Immature natural killer cell (primary cell): ENCODE measurements at regions not wholly inside any gene's neighbourhood (a gene's known extent, or its start where the extent isn't known, plus 50 kb on each side); places are given as distances from the start of the nearest gene placed in this dataset.
"Not testable (repeated sequence)": the region's sequence is repeated elsewhere in the genome, so short reads cannot be mapped to it uniquely, and the experiment has no call there.

ENCODE experiments used
- DNase-seq, 3 donors: peaks; one replicate each; pipeline ENCODE4 v3.0.0; 2022; ENCODE audit warnings: mixed read lengths in 1 of 3
- H3K27ac Mint-ChIP-seq, 6 donors: one replicate each; pipeline ENCODE4 v1.8.0; 2020; ENCODE audit warnings: mixed read lengths in 6 of 6, mild to moderate bottlenecking in 5 of 6, inconsistent platforms in 4 of 6, moderate library complexity in 3 of 6
- H3K27me3 Mint-ChIP-seq, 3 donors: one replicate each; pipeline ENCODE4 v1.8.0; 2020 to 2021; ENCODE audit warnings: low read depth in 3 of 3, mild to moderate bottlenecking in 3 of 3, mixed read lengths in 3 of 3, moderate library complexity in 3 of 3, inconsistent platforms in 1 of 3
- H3K36me3 Mint-ChIP-seq, 3 donors: one replicate each; pipeline ENCODE4 v1.8.0; 2020; ENCODE audit warnings: mixed read lengths in 3 of 3, inconsistent platforms in 2 of 3, mild to moderate bottlenecking in 2 of 3
- H3K4me1 Mint-ChIP-seq, 2 donors: one replicate each; pipeline ENCODE4 v1.8.0; 2020; ENCODE audit warnings: inconsistent platforms in 2 of 2, mild to moderate bottlenecking in 2 of 2, mixed read lengths in 2 of 2, moderate library complexity in 1 of 2
- H3K4me3 Mint-ChIP-seq, 5 donors: one replicate each; pipeline ENCODE4 v1.8.0; 2020; ENCODE audit warnings: mild to moderate bottlenecking in 5 of 5, mixed read lengths in 5 of 5, inconsistent platforms in 3 of 5, moderate library complexity in 3 of 5
- H3K9me3 Mint-ChIP-seq, 6 donors: one replicate each; pipeline ENCODE4 v1.8.0; 2020; ENCODE audit warnings: mild to moderate bottlenecking in 6 of 6, mixed read lengths in 6 of 6, inconsistent platforms in 4 of 6, moderate library complexity in 3 of 6

GRCh38 chr16:86075839-86076440, 177.0 kb downstream of the IRF8 start:
- Mint-ChIP-seq H3K27me3 (peaks cover 3 to 8% (median 7%) of the 10 kb centered on the region in 3 donors), H3K27ac (no peak overlapping the region), H3K4me1 (no peaks in the 10 kb centered on the region), H3K4me3 (no peak overlapping the region), H3K9me3 (no peaks in the 10 kb centered on the region), H3K36me3 (no peaks in the 10 kb centered on the region)
- DNase-seq = no peak

- Mint-ChIP-seq H3K4me3 (no peak overlapping the region), H3K36me3 (no peaks in the 10 kb centered on the region), H3K27me3 (peaks cover 3 to 8% (median 7%) of the 10 kb centered on the region in 3 donors), H3K9me3 (no peaks in the 10 kb centered on the region), H3K4me1 (no peaks in the 10 kb centered on the region), H3K27ac (no peak overlapping the region)
- DNase-seq = no peak
These were observed 177.6 kb downstream of the IRF8 start for GRCh38 chr16:86076606-86077005.

- Mint-ChIP-seq H3K27me3 (peaks cover under 1 to 8% (median 7%) of the 10 kb centered on the region in 3 donors), H3K4me1 (no peaks in the 10 kb centered on the region), H3K4me3 (no peak overlapping the region), H3K36me3 (no peaks in the 10 kb centered on the region), H3K27ac (no peak overlapping the region), H3K9me3 (no peaks in the 10 kb centered on the region)
- DNase-seq = no peak
These were observed 178.4 kb downstream of the IRF8 start for GRCh38 chr16:86077243-86077940.

GRCh38 chr16:86078121-86078600, 179.2 kb downstream of the IRF8 start:
- H3K4me1 Mint-ChIP-seq = no peaks in the 10 kb centered on the region
- no peak overlapping the region for H3K27ac Mint-ChIP-seq
- no peaks in the 10 kb centered on the region for H3K36me3 Mint-ChIP-seq
- H3K27me3 Mint-ChIP-seq = peaks cover 0 to 8% (median 4%) of the 10 kb centered on the region in 3 donors
- DNase-seq = no peak
- H3K9me3 Mint-ChIP-seq = no peaks in the 10 kb centered on the region
- no peak overlapping the region for H3K4me3 Mint-ChIP-seq

- H3K27me3 Mint-ChIP-seq, H3K4me1 Mint-ChIP-seq, H3K4me3 Mint-ChIP-seq, H3K36me3 Mint-ChIP-seq, DNase-seq, H3K27ac Mint-ChIP-seq, H3K9me3 Mint-ChIP-seq: not testable (repeated sequence)
These were observed 179.7 kb downstream of the IRF8 start for GRCh38 chr16:86078711-86079110.

GRCh38 chr16:86079255-86079885, 180.4 kb downstream of the IRF8 start:
- Mint-ChIP-seq H3K4me1 (no peaks in the 10 kb centered on the region), H3K4me3 (no peak overlapping the region), H3K27me3 (peaks cover 0 to 8% (median 4%) of the 10 kb centered on the region in 3 donors), H3K27ac (no peak overlapping the region), H3K36me3 (no peaks in the 10 kb centered on the region), H3K9me3 (no peaks in the 10 kb centered on the region)
- no peak for DNase-seq

GRCh38 chr16:86080131-86080875, 181.3 kb downstream of the IRF8 start:
- Mint-ChIP-seq H3K4me1 (no peaks in the 10 kb centered on the region), H3K9me3 (no peaks in the 10 kb centered on the region), H3K27ac (no peak overlapping the region), H3K4me3 (no peak overlapping the region), H3K27me3 (peaks cover 0 to 8% (median 4%) of the 10 kb centered on the region in 3 donors), H3K36me3 (no peaks in the 10 kb centered on the region)
- no peak for DNase-seq

- no peak for DNase-seq
- H3K27me3 Mint-ChIP-seq = peaks cover 0 to 8% (median 5%) of the 10 kb centered on the region in 3 donors
- no peaks in the 10 kb centered on the region for H3K36me3 Mint-ChIP-seq
- H3K4me3 Mint-ChIP-seq = no peak overlapping the region
- H3K27ac Mint-ChIP-seq = no peak overlapping the region
- H3K4me1 Mint-ChIP-seq = no peaks in the 10 kb centered on the region
- no peaks in the 10 kb centered on the region for H3K9me3 Mint-ChIP-seq
These were observed 182.0 kb downstream of the IRF8 start for GRCh38 chr16:86080982-86081381.

- no peak overlapping the region for H3K4me3 Mint-ChIP-seq
- H3K4me1 Mint-ChIP-seq = no peaks in the 10 kb centered on the region
- H3K27me3 Mint-ChIP-seq = peaks cover 0 to 8% (median 5%) of the 10 kb centered on the region in 3 donors
- H3K27ac Mint-ChIP-seq = no peak overlapping the region
- no peak for DNase-seq
- H3K36me3 Mint-ChIP-seq = no peaks in the 10 kb centered on the region
- no peaks in the 10 kb centered on the region for H3K9me3 Mint-ChIP-seq
These were observed 183.6 kb downstream of the IRF8 start for GRCh38 chr16:86082418-86083030.

- no peaks in the 10 kb centered on the region for H3K36me3 Mint-ChIP-seq
These were observed 184.5 kb downstream of the IRF8 start for GRCh38 chr16:86083382-86084002.

GRCh38 chr16:86085161-86085611, 186.2 kb downstream of the IRF8 start:
- no peaks in the 10 kb centered on the region for H3K36me3 Mint-ChIP-seq
- H3K27ac Mint-ChIP-seq = no peak overlapping the region
- H3K9me3 Mint-ChIP-seq = no peaks in the 10 kb centered on the region
- no peak overlapping the region for H3K4me3 Mint-ChIP-seq
- H3K27me3 Mint-ChIP-seq = peaks cover 0 to 3% (median 3%) of the 10 kb centered on the region in 3 donors
- H3K4me1 Mint-ChIP-seq = no peaks in the 10 kb centered on the region
- no peak for DNase-seq

More at GRCh38 chr16:86083382-86084002, 184.5 kb downstream of the IRF8 start:
- no peak overlapping the region for H3K27ac Mint-ChIP-seq
- no peak for DNase-seq
- no peak overlapping the region for H3K4me3 Mint-ChIP-seq
- peaks cover 0 to 8% (median 3%) of the 10 kb centered on the region in 3 donors for H3K27me3 Mint-ChIP-seq
- H3K4me1 Mint-ChIP-seq = no peaks in the 10 kb centered on the region
- H3K9me3 Mint-ChIP-seq = no peaks in the 10 kb centered on the region

- no peak for DNase-seq
- H3K36me3 Mint-ChIP-seq = no peaks in the 10 kb centered on the region
- peaks cover 0 to 3% (median 3%) of the 10 kb centered on the region in 3 donors for H3K27me3 Mint-ChIP-seq
- no peaks in the 10 kb centered on the region for H3K4me1 Mint-ChIP-seq
- H3K27ac Mint-ChIP-seq = no peak overlapping the region
- no peaks in the 10 kb centered on the region for H3K9me3 Mint-ChIP-seq
- no peak overlapping the region for H3K4me3 Mint-ChIP-seq
These were observed 186.8 kb downstream of the IRF8 start for GRCh38 chr16:86085795-86086194.

- Mint-ChIP-seq H3K36me3 (no peaks in the 10 kb centered on the region), H3K4me1 (no peaks in the 10 kb centered on the region), H3K9me3 (no peaks in the 10 kb centered on the region), H3K27me3 (peaks cover 0 to 3% (median 3%) of the 10 kb centered on the region in 3 donors), H3K27ac (no peak overlapping the region), H3K4me3 (no peak overlapping the region)
- DNase-seq = no peak
These were observed 187.5 kb downstream of the IRF8 start for GRCh38 chr16:86086471-86086870.
